ENCODE measurements at regions not wholly inside any gene's neighbourhood (a gene's known extent, or its start where the extent isn't known, plus 50 kb on each side); places are given as distances from the start of the nearest gene placed in this dataset.

GRCh38 chr21:17981060-17981740 is 162.0 kb upstream of the C21orf91 start:
- no peak for DNase-seq (ENCODE audit: low read depth)

- DNase-seq (ENCODE audit: low read depth) = no peak
Observed at GRCh38 chr21:17979763-17980162, 160.6 kb upstream of the C21orf91 start.

- no peak for DNase-seq (ENCODE audit: low read depth)
Observed at GRCh38 chr21:17978895-17979294, 159.7 kb upstream of the C21orf91 start.

GRCh38 chr21:17976691-17977090 is 157.5 kb upstream of the C21orf91 start:
- DNase-seq (ENCODE audit: low read depth) = no peak

GRCh38 chr21:17976139-17976538 is 157.0 kb upstream of the C21orf91 start:
- DNase-seq (ENCODE audit: low read depth) = no peak

GRCh38 chr21:17967319-17967718 is 148.2 kb upstream of the C21orf91 start:
- DNase-seq (ENCODE audit: low read depth) = no peak

GRCh38 chr21:17964716-17965115 is 145.6 kb upstream of the C21orf91 start:
- DNase-seq (ENCODE audit: low read depth) = no peak

- DNase-seq (ENCODE audit: low read depth) = no peak
Observed at GRCh38 chr21:17964199-17964598, 145.0 kb upstream of the C21orf91 start.

GRCh38 chr21:17950591-17950990 is 131.4 kb upstream of the C21orf91 start:
- no peak for DNase-seq (ENCODE audit: low read depth)

GRCh38 chr21:17949421-17949820 is 130.3 kb upstream of the C21orf91 start:
- DNase-seq (ENCODE audit: low read depth) = no peak

GRCh38 chr21:17947531-17947930 is 128.4 kb upstream of the C21orf91 start:
- DNase-seq (ENCODE audit: low read depth) = no peak

- no peak for DNase-seq (ENCODE audit: low read depth)
Observed at GRCh38 chr21:17931080-17931479, 111.9 kb upstream of the C21orf91 start.

- DNase-seq (ENCODE audit: low read depth) = no peak
Observed at GRCh38 chr21:17930093-17930492, 110.9 kb upstream of the C21orf91 start.

GRCh38 chr21:17929510-17929909 is 110.4 kb upstream of the C21orf91 start:
- no peak for DNase-seq (ENCODE audit: low read depth)

- DNase-seq (ENCODE audit: low read depth) = peak; percentile 30
Observed at GRCh38 chr21:17925899-17926298, 106.7 kb upstream of the C21orf91 start.

GRCh38 chr21:17925000-17925610 is 105.9 kb upstream of the C21orf91 start:
- DNase-seq (ENCODE audit: low read depth) = peak; percentile 44

- DNase-seq (ENCODE audit: low read depth) = peak; percentile 88
Observed at GRCh38 chr21:17921579-17922530, 102.7 kb upstream of the C21orf91 start.

GRCh38 chr21:17915976-17916375 is 96.8 kb upstream of the C21orf91 start:
- DNase-seq (ENCODE audit: low read depth) = no peak

GRCh38 chr21:17911628-17912027 is 92.5 kb upstream of the C21orf91 start:
- peak; percentile 78 for DNase-seq (ENCODE audit: low read depth)

- no peak for DNase-seq (ENCODE audit: low read depth)
Observed at GRCh38 chr21:17903929-17904639, 84.9 kb upstream of the C21orf91 start.

- peak; percentile 42 for DNase-seq (ENCODE audit: low read depth)
Observed at GRCh38 chr21:17903029-17903806, 84.1 kb upstream of the C21orf91 start.
